Renal pelvis (tissue), 1 donor: ENCODE measurements at regions not wholly inside any gene's neighbourhood (a gene's known extent, or its start where the extent isn't known, plus 50 kb on each side); places are given as distances from the start of the nearest gene placed in this dataset.

ENCODE experiments used
- DNase-seq: peaks from one replicate; pipeline ENCODE4 v3.0.0-alpha.2; 2013

GRCh38 chr17:79282294-79282693 lies 207.7 kb downstream of the ENGASE start:
- no peak for DNase-seq

DNA sequence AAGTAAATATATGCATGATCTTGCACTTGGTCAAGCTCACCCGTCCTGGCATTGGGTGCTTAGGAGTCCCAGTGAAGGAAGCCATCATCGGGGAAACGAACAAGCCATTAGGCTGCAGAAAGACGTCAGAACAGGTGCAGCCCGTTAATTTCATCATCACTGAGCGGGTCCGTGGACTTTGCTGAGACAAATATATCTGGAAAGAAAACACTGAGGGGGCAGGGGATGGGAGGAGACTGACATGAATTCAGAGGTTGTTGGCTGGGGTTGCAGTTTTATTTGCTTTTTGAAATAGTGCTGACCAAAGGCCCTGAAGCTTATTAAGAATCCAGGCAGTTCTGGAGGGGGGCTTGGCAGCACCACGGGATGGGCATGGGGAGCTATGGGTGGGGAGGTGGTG lies 207.2 kb downstream of the ENGASE start:
- DNase-seq = no peak

DNA sequence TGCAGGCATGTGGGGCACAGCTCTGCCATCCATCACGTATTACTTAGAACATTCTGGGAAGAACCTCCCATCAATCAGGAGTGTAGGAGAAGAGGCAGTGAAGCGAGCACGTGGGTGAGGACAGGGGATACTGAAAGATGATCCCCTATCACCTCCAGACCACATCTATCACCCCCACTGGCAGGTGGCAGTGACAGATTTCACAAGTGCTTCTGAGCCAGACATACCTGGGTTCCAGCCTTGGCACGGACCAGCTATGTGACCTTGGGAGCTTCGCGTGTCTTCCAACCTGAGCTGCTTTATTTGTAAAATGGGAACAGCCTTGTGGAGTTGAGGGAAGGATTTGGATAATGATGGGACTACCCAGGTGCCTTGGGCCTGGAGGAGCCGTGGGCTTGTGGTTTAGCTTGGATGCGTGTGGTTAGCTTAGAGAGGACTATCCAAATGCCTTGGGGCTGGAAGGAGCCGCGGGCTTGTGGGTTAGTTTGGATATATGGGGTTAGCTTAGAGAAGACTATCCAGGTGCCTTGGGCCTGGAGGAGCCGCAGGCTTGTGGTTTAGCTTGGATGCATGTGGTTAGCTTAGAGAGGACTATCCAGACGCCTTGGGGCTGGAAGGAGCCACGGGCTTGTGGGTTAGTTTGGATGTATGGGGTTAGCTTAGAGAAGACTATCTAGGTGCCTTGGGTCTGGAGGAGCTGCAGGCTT lies 206.4 kb downstream of the ENGASE start:
- DNase-seq = no peak

- no peak for DNase-seq
Observed at GRCh38 chr17:79280010-79280409, 205.4 kb downstream of the ENGASE start.

DNA sequence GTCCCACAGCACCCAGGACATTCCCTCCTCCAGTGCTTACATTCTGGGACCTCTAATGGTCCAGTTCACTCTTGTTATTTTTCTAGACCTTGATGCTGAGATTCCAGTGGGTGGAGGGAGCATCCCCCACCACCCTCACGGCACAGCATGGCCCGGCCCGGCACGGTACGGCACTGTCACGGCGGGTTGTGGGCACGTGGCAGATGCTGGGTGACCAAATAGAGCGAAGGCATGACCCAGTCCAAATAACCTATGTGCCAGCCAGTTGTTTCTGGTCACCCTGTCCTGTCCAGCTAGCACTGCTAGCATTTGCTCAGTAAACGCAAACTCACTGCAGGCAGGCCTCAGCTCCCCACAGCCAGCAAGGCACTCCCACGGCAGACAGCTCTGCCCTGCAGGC lies 204.7 kb downstream of the ENGASE start:
- no peak for DNase-seq

GRCh38 chr17:79276821-79277220 lies 202.2 kb downstream of the ENGASE start:
- no peak for DNase-seq

DNA sequence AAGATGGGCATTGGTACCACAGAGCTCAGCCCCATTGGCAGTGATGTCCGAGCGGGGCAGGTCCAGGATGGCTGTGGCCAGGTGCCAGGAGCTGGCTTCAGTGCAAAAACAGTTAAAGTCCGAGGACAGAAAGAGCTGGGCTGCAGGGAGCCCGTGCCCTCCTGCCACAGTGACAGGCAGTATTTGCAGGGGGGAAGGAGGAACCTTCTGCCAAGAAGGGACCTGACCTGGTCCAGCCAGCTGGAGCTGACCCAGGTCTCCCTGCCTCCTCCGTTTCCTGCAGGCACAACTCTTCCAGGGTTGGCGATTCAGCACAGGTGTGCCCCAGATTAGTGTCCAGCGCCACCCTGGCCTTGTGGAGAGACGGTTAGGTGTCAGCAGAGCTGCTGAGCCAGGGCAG lies 199.0 kb downstream of the ENGASE start:
- DNase-seq = no peak

GRCh38 chr17:79272666-79273219 lies 198.1 kb downstream of the ENGASE start:
- no peak for DNase-seq

- no peak for DNase-seq
Observed at GRCh38 chr17:79272220-79272619, 197.6 kb downstream of the ENGASE start.

DNA sequence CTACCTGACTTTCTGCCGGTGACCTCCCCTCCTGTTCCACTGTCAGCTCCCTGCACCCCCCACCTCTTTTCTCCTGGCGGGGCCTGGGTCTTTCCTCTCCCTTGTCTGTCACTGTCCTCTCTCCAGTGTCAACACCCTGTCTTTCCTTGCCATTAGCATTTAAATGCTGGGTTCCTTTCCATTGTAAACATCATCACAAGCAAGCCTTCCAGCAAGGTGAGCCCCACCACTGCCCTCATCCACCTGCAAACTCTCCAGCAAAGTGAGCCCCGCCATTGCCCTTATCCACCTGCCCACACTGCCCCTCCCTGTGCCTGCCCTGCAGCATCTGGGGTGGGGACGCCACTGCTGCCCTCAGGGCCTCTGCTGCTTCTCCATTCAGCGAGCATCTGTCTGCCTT lies 195.0 kb downstream of the ENGASE start:
- DNase-seq = no peak

GRCh38 chr17:79263191-79263590 lies 188.6 kb downstream of the ENGASE start:
- DNase-seq = no peak

DNA sequence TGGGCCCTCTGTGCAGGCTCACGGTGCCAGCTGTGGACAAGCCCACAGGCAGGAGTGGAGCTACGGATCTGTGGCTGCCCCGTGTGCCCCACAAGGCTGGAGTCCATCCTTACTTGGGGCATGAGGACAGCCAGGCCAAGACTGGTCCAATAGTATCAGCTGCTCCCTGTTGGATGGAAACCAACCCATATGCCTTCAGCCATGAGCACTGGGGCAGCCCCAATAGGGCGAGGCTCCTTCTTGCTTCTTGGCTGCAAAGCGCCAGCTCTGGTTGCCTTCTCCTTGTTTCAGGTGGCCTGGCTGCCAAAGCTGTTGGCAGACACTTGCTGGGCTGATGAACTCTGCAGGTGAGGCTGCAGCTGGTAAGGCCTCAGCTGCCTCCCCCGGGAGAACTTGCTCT lies 188.0 kb downstream of the ENGASE start:
- DNase-seq = no peak

DNA sequence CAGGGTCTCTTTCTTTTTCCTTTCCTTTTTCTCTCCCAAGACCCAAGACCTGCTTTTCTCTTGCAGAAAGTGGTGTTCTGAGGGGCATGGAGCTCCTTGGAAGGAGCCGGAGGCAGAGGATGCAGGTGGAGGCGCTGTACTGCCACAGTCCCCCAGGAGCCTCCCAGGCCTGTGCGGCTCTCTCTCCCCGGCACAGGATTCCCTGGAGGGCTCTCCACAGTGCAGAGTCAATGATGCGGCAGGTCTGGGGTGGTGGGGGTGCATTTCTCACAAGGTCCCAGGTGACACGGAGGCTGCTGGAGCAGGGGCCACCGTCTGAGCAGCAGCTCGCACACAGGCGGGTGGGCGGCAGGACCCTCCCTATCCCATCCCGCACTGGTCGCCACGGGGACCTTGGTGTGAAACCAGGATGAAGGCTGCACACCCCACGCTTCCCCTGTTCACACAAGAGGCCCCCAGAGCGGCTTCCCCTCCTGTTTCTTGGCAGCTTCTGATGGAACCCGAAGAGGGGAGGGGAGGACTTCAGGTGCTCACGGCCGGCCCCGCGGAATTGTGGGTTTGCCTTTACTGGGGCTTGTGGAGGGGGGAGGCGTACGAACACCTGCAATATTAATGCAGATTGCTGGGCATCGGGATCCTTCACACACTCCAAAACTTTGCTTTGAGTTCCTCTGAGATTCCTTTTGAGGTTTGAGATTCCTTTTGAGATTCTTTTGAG lies 186.9 kb downstream of the ENGASE start:
- no peak for DNase-seq

- no peak for DNase-seq
Observed at GRCh38 chr17:79258843-79259242, 184.2 kb downstream of the ENGASE start.

DNA sequence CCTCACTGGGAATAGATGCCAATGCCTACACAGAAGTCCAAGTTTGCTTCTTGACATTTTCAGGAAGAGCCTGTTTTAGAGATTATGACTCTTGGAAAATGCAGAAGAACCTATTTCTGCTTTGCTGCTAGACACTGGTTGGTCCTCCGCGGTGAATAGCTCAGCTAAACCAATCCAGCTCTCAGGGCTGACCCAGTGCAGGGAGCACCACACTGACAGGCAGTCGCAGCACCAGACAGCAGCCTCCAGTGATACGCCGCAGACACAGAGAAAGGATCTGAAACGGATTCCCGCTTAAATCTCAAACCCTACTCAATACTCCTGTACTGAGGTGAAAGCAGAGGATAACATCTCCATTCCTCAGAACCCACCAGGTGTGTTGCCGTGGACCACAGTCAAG lies 183.4 kb downstream of the ENGASE start:
- no peak for DNase-seq

DNA sequence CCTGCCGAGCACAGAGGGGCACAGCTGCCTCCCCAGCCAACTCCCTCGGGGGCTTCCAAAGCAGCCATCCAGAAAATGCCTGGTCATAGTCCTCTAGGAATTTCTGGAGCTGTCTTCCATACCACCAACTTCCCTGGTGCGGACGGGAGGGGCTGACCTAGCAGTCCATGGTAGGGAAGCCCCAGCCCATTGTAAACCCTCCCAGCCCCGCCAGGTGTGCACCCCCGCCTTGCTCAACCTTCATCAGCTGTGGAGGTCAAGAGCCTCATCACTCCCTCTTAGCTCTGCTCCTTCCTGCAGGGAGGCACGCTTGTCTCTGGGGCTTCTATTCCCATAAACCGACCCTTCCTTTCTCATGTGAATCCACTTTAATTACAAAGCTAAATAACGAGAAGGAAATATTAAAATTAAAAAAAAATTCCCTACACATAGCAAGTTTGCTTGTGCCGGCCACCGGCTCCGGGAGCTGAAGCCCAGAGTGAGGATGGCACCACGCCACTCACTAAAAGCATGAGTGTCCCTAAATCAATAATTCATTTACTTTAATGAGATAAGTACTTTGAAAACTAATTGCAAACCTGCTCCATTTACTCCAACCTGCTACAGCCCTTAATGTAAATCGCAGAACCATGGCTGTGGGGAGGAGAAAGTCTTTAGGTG lies 181.4 kb downstream of the ENGASE start:
- no peak for DNase-seq

- DNase-seq = no peak
Observed at GRCh38 chr17:79255456-79255855, 180.8 kb downstream of the ENGASE start.

- no peak for DNase-seq
Observed at GRCh38 chr17:79255046-79255445, 180.4 kb downstream of the ENGASE start.

DNA sequence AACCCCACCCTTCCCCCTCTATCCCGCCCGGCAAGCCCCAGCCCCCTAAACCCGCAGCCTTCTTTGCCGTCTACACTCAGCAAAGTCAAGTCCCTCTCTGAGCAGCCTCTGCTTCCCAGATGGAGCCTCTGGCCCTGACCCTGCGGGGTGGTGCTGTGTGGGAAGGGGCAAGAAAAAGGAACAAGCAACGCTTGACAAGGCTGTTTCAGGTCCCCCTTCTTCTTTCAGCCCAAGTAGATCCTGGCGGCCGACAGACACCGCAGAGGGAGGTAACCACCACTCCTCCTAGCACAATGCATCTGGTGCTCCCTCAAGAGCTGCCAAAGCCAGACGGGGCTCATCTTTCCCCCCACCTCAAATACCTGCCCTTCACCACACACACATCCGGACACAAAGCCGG lies 178.3 kb downstream of the ENGASE start:
- no peak for DNase-seq

DNA sequence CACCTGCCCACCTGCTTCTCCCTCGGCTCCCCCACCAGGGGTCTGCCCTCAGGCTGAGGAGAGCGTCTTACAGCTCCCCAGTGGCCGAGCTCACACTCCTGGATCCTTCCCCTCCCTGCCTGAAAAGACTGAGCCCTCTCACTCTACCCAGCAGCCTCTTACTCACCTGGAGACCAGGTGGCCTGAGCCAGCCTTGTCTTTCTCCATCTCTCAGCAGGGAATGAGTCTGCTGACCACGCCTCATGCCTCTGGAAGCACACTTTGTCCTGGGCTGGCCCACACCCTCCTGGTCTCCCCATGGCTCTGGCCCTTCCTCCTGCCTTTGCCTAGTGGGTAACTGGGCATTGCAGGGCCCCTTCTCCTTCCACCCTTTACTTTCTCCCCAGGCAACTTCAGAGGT lies 177.2 kb downstream of the ENGASE start:
- no peak for DNase-seq

DNA sequence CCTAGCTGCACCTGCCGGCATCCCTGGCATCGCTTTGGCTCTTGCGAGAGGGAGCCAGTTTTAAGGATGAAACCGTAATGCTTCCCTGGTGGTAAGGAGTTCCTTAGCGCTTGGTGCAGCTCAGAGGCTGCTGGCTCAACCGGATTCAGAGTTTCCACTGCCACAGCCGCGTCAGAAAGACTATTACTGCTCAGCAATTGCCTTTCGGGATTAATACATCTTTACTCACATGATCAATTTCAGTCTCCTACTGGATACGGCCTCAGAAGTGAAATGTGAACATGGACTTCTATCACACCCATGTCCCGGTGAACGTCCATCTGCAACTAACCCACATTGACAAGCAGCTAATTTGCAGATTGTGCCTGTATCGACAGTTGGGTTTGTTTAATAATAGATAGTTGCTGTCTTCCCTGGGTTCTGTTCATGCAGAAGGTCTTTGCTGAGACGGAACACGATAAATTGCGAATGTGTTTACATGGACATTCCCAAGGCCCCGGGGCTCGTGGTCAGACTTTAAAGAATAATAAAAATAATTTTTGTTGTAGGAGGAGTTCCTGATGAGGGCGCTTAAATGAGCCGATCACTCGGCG lies 175.4 kb downstream of the ENGASE start:
- no peak for DNase-seq

GRCh38 chr17:79248843-79249493 lies 174.3 kb downstream of the ENGASE start:
- DNase-seq = no peak
